ENCODE measurements at regions not wholly inside any gene's neighbourhood (a gene's known extent, or its start where the extent isn't known, plus 50 kb on each side); places are given as distances from the start of the nearest gene placed in this dataset.

DNA sequence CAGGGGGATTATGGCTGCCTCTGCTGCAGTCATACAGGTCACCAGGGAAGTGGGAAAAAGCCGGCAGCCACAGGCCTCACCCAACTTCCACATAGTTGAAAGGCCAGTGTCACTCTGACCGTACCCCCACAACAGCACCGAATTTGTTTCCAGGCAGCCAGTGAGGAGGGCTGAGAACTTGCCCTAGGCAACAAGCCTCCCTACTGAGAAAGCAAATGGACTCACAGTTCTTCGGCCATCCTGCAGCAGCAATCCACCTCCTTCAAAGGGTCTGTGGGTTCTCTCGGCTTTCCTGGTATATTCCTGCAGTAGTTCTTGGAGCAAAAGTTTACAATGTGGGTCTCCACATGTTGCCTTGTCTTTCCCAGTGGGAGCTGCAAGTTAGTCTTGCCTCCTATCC is 251.3 kb downstream of the ETNK1 start:
- Histone ChIP-seq H3K27ac (no peak overlapping the region), H3K9me3 (no peaks in the 10 kb centered on the region), H3K27me3 (no peaks in the 10 kb centered on the region), H3K4me1 (peaks cover 0 to 7% (median 0%) of the 10 kb centered on the region in 4 donors), H3K36me3 (no peaks in the 10 kb centered on the region), H3K4me3 (no peak overlapping the region)
- no peak for DNase-seq
- TF ChIP-seq CTCF (IDR thresholded peaks at IDR 0.05): no peak
- intact Hi-C loops (cut with DNase I; ENCODE audit: low total_unique reads): no loop called here

DNA sequence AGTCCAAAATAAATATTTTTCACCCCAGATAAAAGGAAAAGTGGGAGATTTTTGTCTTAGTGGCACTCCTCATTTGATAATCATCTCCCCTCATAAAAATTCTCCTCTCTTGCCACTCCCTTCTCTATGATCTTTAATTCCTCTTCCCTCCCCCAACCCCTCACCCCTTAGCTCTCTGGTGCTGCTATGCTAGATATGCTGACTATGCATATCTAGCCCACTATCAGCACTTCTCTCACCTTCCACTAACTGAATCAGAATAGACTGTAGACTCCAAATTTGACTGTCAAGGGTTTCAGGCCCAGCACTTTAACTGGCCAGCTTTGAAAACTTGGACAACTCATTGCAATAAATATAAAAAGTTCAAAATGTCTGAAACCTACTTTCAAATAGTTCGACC is 254.2 kb downstream of the ETNK1 start:
- no peak for TF ChIP-seq CTCF (IDR thresholded peaks at IDR 0.05)
- Histone ChIP-seq H3K36me3 (no peaks in the 10 kb centered on the region), H3K4me3 (no peak overlapping the region), H3K27me3 (no peaks in the 10 kb centered on the region), H3K9me3 (no peaks in the 10 kb centered on the region), H3K4me1 (peaks cover 0 to 2% (median 0%) of the 10 kb centered on the region in 4 donors), H3K27ac (no peak overlapping the region)
- intact Hi-C loops (cut with DNase I; ENCODE audit: low total_unique reads): no loop called here
- DNase-seq: no peak

GRCh38 chr12:22880331-22880730 is 255.4 kb downstream of the ETNK1 start:
- Histone ChIP-seq H3K4me3 (no peak overlapping the region), H3K9me3 (no peaks in the 10 kb centered on the region), H3K27ac (no peak overlapping the region), H3K36me3 (no peaks in the 10 kb centered on the region), H3K27me3 (no peaks in the 10 kb centered on the region), H3K4me1 (no peaks in the 10 kb centered on the region)
- intact Hi-C loops (cut with DNase I; ENCODE audit: low total_unique reads): no loop called here
- no peak for DNase-seq
- no peak for TF ChIP-seq CTCF (IDR thresholded peaks at IDR 0.05)

DNA sequence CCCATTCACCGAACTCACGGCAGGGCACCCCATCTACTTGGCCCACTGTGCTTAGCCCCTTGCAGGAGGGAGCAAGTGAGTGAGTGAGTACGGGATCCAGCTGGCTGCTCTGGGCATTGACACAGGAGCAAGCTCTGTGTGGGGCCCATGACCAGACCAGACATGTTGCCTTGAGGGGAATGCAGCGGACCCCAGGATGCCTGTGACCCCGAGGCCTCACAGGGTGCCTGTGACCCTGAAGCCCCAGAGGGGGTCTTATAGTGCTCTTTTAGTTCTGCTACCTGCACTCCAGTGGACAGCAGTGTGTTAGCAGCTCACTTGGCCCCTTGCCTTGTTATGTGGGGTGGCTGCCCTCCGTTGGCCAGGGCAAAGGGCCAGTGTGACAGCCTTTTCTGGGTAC is 255.8 kb downstream of the ETNK1 start:
- no peaks in the 10 kb centered on the region for H3K9me3 ChIP-seq
- intact Hi-C loops (cut with DNase I; ENCODE audit: low total_unique reads): no loop called here
- H3K36me3 ChIP-seq: no peaks in the 10 kb centered on the region
- no peak for DNase-seq
- H3K27me3 ChIP-seq: no peaks in the 10 kb centered on the region
- no peak overlapping the region for H3K27ac ChIP-seq
- TF ChIP-seq CTCF (IDR thresholded peaks at IDR 0.05): no peak
- no peaks in the 10 kb centered on the region for H3K4me1 ChIP-seq
- H3K4me3 ChIP-seq: no peak overlapping the region

DNA sequence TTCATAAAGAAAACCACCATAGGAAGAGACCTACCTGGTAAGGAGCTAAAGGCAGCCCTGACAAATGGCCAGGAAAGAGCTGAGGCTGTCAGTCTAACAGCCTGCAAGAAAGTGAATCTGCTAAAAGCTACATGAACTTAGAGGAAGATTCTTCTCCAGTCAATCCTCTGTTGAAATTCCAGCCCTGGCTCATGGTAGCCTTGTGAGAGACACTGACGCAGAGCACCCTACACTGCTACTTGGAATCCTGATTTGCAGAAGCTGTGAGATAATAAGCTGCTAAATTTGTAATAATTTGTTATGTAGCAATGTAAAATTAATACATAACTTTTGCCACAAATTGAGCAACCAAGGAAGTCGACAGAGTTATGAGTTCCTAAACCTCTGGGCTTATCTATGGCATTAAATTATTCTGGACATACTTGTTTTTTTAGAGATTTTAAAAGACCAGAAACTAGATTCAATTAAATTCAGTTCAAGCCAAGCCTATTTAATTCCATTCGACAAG is 257.0 kb downstream of the ETNK1 start:
- no peak overlapping the region for H3K27ac ChIP-seq
- intact Hi-C loops (cut with DNase I; ENCODE audit: low total_unique reads): no loop called here
- H3K9me3 ChIP-seq: no peaks in the 10 kb centered on the region
- no peaks in the 10 kb centered on the region for H3K4me1 ChIP-seq
- no peak overlapping the region for H3K4me3 ChIP-seq
- DNase-seq: no peak
- H3K27me3 ChIP-seq: no peaks in the 10 kb centered on the region
- H3K36me3 ChIP-seq: no peaks in the 10 kb centered on the region
- TF ChIP-seq CTCF (IDR thresholded peaks at IDR 0.05): no peak

DNA sequence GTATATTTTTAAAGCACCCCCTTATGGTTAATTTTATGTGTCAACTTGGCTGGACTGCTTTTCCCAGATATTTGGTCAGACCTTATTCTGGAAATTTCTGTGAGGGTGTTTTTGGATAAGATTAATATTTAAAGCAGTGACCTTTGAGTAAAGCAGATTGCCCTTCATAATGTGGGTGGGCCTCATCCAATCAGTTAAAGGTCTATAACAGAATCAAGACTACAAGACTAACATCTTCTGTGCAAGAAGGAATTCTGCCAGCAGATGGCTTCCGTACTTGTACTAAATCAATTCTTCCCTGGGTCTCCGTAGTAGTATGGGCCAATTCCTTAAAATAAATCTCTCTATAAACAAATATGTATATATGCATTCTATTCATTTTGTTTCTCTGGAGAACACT is 257.6 kb downstream of the ETNK1 start:
- Histone ChIP-seq H3K4me1 (no peaks in the 10 kb centered on the region), H3K9me3 (no peaks in the 10 kb centered on the region), H3K36me3 (no peaks in the 10 kb centered on the region), H3K4me3 (no peak overlapping the region), H3K27me3 (no peaks in the 10 kb centered on the region), H3K27ac (no peak overlapping the region)
- DNase-seq: no peak
- intact Hi-C loops (cut with DNase I; ENCODE audit: low total_unique reads): no loop called here
- no peak for TF ChIP-seq CTCF (IDR thresholded peaks at IDR 0.05)

All from tibial artery (tissue), 4 donors.